ENCODE measurements at regions not wholly inside any gene's neighbourhood (a gene's known extent, or its start where the extent isn't known, plus 50 kb on each side); places are given as distances from the start of the nearest gene placed in this dataset.
A peak's percentile ranks its signal among the peaks of the same experiment; 100 is the strongest.

DNA sequence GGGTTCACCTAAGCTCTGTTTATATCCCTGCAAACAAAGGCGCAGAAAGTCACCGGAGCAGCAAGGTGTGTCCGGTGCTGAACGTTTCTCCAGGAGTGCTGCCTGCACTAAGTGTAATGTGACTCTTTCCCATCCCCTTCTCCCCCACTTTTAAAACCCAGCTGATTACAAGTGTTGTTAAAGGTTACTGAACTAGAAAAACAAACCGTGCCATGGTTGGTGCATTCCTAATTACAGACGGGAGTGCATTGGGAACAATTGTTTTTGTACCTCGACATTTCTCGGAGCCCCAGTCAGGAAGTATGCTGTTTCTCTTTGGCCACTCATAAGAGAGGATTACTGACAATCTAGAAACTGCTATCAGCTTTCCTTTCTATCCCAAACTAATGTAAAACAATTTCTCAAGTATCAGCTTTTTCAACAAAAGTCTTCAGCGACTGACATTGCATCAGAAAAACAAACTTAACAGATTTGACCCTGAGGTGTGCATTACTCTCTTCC, 441.0 kb upstream of the SALL1 start:
- no peak for DNase-seq (ENCODE audit: low spot score)

DNA sequence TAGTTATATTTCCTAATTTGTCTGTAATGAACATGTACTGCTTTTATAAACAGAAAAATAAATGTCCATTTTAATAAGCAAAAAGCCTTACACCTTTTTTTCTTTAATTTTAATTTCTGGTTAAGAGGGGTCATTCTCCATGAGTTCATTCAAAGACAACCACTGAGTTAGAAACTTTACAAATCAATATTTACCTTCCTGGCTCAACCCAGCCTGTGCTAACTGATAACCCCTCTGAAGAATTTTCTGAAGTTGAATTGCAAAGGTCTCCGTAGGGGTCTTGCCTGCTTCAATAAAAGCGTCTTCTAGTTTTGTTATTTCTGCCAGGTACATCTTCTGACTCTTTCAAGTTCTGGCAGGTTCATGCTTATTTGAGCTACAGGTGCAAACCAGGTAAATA, 440.4 kb upstream of the SALL1 start:
- DNase-seq (ENCODE audit: low spot score) = no peak

DNA sequence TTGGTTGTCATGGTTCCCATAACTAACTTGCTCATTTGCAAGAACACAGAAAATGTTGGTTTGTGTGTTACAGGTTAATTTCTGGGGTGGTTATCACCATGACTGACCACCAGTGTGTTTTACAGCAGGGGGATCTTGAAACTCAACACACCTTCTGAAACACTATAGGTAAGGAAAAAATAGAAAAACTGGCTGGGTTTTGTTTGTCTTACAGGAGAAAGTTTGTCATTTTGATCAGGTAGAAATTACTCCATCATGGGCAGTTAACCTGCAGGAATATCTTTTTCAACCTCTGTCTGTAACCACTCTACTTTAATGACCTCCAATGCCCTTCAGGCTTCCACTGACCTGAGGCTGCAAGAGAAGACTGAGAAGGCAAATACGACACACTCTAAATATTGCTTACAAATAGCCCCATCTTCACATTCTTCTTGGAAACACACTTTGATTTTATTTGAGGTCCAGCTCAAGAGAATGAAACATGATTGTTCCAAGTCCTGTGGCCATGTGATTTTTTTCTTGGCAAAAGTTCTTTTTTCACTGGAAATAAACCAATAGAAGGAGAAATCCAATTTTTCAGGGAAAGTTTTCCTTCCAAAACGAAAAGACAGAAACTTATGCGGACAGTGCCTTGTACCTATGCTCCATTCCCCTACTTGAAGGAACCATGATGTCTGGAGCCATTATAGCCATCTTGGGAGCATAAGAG, 428.7 kb upstream of the SALL1 start:
- no peak for DNase-seq (ENCODE audit: low spot score)

DNA sequence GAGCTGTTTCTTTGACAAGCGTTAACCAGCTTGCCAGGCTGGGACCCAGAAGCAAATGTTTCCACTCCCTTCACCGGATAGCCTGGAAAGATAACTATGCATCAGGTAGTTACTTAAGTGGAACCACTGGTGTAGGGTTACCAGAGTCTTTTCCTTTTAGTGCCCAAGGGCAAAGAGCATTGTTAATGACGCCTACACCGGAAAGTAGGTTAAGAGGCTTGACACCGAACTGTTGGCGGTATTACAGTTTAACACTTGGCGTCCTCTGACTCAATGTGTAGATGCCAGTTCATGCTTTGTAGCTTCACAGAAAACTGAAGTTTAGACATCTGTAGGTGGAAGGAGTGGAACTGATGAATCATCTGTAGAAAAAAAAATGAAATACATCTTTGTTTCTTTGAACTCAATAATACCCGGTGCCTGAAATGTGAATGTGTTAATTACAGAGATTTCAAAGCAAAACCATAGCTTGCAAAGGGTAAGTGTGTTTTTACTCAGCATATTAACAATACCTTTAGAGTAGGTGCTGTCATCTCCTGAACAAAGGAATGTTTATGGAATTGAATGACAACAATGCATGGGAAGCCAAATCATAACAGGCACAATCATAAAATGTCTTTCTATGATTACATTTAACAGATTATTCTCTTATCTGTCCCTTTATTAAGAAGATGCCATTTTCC, 426.7 kb upstream of the SALL1 start:
- no peak for DNase-seq (ENCODE audit: low spot score)

DNA sequence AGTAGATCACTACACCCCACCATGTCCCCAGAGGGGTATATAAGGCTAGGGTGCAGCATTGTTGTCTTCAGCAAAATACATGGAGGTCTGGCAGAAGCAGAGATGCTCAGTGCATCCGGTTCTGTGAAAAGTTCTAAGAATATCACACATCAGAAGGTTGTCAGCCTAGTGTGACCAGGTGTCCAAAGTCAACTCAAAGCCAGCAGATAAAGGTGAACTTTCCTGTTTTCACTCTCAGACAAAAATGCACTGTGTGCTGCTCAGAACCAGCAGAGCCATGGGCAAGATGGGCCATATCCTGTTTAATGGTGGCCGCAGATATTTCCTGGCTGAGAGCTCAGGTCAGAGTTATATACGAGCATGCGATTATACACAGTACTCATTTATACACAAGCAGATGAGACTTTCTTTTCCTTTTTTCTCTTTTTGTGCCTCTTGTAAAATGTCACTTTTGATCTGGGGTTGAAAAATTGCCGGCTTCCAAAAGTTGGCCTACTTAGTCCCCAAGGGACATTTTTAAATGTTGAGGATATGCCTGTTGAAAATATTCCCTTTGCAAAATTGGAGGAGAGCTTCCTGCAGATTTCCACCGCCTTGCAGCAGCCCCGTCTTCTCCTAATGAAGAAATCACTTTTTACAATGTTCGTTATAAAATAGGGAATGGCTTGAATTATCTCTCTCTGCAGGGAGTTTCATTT, 425.6 kb upstream of the SALL1 start:
- DNase-seq (ENCODE audit: low spot score) = no peak

DNA sequence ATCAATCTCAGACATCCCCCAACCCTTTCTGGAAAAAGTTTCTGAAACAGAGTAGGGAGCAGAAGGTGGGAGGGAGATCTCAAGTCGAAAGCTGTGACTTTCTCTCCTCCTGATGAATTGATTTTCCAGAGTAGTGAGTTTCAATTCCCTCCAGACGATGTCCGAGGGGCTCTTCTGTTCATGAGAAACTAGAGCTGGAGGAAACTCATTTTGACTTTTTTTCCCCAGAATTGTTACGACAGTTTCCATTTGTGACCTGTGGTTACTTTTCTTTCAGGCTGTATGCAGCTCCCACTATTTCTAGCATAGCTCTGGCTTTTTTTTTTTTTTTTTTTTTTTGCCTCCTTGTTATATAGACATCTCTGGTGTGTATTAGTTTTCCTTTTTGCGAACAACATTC, 422.1 kb upstream of the SALL1 start:
- no peak for DNase-seq (ENCODE audit: low spot score)

DNA sequence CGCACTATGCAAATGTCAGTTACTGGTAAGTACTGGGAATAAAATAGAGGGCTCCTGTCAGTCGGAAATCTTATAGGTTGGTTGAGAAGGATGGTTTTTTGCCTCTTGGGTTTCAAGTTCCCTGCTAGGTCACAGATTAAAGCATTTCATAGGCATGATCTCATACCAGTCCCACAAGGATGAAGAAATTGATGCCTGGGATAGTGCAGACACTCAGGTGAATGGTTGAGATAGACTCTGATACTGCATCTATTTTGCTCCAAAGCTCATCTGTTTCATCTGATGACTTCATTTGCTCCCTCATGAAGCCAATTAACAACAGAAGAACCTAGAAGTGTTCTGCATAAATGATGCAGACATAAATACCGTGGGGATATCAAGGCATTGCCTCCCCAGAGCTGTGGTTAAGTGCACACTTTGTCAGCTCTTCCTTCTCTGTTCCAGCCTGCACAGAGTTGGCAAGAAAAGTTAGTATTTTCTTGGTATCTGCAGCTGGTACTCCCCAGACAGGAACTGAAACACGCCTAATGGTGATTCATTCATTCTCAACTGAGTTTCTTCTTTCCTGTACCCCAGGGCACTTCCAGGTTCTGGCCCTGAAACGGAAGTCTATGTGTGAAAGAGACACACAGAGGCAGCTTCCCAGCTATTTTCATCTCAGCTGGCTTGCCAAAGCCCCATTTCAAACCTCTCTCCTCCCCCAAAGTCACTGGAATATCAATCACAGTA, 418.3 kb upstream of the SALL1 start:
- peak; percentile 74 for DNase-seq (ENCODE audit: low spot score)

DNA sequence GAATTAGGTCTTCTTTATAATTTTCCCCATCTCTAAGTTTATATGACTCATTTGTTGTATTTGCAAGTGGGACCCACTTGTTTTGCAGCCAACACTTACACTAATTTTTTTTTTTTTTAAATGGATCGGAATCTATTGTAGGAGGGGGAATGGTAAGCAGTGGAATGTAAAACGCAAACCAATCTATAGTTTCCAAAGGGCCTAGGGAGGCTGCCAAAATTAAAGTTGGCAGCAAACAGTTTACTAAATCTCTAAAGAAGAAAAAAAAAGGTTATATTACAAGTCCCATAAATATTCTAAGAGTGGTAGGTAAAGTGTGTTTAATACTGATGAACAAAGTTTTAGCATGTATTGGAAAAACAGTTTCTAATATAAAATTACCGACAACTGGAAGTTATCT, 416.8 kb upstream of the SALL1 start:
- no peak for DNase-seq (ENCODE audit: low spot score)

DNA sequence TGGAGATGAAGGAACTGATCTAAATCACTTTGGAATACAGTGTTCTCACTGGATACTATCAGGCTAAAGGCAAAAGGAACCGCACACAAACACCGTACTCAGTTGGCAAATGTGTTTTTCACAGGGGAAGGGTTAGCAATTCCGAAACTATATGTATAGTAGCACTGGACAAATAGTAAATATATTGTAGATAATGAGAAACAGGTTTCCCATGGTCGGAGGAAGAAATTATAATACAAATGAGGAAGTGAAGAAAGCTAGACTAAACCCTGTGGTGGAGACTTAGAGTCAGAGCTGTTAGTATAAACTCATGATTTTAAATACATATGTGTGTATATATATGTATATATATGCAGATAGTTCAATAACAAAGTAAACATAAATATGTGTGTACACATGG, 414.1 kb upstream of the SALL1 start:
- no peak for DNase-seq (ENCODE audit: low spot score)

DNA sequence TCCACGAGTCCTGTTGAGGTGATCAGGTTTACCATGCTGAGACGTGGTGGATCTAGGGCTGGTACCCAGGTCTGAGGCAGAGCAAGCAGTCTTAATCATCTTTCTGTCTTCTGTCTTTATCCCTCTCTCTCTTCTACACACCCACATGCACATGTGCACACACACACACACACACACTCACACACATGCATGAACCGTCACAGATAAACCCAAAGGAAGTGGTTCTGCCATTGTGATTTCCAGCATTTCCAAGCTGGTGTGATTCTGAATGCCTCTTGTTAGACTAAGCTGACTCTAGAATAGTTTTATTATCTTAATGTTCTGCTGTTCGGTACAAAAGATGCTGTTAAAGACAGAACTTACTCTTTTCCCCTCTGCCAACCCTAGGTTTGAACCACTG, 411.8 kb upstream of the SALL1 start:
- no peak for DNase-seq (ENCODE audit: low spot score)

DNA sequence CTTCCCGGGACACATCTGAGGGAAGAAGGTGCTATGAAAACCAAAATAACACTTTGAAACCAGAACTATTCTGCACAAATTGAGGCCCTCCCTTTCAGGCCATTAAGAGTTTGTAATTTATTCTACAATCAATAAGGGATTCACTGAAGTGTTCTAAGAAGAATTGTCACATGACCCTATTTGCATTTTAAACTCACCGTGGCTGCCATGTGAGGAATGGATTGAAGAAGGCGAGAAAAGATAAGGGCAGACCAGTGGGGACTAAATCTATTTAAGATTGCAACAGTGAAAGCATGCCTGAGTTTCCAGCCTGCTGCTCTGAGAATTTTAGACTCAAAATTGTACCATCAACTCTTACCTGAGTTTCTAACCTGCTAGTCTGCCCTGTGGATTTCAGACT, 408.8 kb upstream of the SALL1 start:
- DNase-seq (ENCODE audit: low spot score) = no peak

DNA sequence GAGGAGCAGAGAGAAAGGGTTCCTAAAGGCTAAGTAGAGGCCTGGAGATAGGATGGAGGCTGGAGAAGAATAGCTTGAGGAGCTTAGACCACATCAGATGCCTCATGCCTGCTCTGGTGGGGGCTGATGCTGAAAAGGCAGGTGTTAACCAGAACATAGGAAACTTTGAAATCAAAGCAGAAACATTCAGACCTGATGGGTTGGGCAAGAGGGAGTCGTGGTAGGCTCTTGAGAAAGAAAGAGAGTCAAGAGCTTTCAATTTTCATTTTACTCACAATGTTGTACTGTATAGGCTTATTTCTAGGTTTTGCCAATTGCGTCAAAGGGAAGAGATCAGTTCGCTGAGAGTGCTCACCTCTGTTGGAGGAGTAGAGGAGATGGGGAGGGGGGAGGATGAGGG, 406.6 kb upstream of the SALL1 start:
- DNase-seq (ENCODE audit: low spot score) = no peak

DNA sequence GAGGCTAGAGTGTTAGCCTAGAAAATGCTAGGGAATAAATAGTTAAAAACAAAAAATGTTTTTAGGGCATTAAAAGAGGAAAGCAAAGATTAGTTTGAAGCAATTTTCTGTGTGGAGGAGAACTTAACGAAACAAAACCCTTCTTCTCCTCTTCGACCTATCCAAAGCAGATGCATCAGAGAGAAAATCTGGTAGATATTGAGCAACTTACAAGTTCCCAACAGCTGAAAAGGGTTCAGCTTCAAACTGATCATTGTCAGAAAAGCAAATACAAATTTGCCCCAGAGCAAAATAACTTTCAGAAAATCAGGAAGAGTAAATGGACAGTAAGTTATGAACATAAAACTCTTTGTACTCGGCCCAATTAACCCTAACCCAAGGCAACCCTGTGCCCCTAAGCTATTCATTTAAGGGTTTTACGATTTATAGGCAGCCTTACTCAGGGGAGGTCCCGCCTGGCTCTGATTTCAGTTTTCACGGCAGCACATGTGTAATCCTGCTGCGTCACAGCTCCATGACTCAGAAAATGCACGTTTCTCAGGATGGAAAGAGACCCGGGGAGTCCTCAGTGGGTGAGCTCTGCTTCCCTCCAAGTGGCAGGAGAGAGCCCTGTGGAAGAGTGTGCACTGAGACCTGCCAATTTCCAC, 405.7 kb upstream of the SALL1 start:
- peak; percentile 60 for DNase-seq (ENCODE audit: low spot score)

DNA sequence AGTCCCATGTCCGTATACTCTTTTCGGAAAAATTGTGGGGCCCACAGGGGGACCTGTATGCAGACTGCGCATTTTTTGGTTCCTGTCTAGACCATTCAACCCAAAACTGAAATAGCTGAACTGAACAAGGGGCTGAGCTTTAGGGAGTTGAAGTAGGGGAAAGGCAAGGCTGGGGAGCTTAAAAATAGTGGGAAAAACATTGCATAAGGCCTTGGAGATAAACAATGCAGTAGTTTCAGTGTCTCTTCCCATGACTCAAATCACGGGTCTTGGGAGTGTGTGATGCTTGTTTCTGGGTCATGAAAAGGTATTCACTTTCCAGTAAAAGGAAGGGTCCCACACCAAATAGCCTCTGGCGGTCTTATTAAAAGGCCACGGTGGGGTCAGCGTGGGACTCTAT, 402.8 kb upstream of the SALL1 start:
- DNase-seq (ENCODE audit: low spot score) = peak; percentile 64

DNA sequence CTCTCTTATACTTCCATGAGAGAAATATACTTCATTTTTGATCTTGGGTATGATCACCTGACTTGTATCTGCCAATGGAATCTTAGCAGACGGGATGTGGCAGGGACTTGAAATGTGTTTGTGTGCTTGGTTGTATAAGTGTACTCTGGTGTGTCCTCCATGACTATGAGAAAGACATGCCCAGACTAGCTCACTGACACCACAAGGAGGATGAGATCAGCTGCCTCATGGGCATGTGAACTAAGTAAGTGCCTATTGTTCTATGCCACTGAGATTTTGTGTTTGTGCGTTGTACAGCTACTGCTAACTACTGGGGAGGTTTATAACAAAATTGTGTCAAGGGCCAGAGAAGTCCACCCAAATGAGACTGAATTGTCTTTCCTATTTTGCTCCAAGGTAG, 402.2 kb upstream of the SALL1 start:
- peak; percentile 2 for DNase-seq (ENCODE audit: low spot score)

DNA sequence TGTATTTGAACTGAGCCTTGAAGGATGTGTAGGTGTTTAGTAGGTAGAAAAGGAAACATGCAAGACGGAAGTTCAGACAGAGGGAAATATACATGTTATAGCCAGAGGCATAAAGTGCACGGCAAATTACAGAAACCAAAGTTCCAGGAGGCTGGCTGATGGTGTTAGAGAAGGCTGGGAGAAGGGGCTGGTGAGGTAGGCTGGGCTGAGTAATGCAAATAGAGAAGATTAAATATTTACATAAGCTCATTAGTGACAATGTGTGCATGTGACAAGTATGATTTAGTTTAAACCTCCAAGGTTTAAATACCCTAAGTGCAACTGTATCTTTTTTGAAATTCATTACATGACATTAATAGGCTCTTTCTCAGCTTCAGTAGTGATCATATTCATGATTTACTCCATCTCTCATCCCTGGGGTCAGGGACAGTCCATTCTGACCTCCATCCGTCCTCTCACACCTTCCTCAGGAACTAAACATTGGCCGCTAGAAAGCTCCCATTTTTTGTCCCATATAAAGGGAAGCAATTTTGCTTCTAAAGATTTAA, 399.8 kb upstream of the SALL1 start:
- no peak for DNase-seq (ENCODE audit: low spot score)

DNA sequence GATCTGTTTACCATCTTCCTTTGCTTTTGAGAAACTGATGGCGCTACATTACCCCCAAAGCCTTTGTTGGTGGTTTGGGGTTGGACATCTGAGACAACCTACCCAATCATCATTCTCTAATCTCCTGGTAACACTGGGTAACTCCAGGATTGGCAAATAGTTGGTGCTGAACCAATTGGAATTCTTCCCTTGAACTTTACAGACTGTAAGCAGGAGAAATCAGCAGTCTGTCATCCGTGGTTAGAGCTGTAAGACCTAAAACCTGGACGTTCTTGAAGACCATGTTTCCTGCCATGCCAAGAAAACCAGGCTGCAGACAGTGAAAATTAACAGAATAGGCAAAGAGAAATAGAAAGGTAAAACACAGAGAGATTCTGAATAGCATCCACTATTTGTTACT, 398.8 kb upstream of the SALL1 start:
- DNase-seq (ENCODE audit: low spot score) = no peak

DNA sequence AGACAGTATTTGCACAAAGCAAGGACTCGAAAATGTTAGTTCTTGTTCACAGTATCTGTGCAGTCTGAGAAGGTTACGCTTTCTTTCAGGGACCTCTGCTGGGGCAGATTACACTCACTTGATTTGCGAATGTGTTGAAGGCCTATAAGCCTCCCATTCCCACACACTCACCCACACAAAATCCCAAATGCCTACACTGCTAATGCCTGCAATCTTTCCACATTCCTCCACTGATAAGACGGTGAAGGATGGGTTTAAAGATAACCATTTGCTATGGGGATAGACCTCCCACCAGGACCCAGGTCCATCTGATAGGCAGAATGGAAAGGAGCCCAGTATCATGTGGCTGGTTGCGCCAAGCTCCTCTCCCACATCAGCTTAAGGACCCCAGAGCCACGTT, 394.9 kb upstream of the SALL1 start:
- no peak for DNase-seq (ENCODE audit: low spot score)

DNA sequence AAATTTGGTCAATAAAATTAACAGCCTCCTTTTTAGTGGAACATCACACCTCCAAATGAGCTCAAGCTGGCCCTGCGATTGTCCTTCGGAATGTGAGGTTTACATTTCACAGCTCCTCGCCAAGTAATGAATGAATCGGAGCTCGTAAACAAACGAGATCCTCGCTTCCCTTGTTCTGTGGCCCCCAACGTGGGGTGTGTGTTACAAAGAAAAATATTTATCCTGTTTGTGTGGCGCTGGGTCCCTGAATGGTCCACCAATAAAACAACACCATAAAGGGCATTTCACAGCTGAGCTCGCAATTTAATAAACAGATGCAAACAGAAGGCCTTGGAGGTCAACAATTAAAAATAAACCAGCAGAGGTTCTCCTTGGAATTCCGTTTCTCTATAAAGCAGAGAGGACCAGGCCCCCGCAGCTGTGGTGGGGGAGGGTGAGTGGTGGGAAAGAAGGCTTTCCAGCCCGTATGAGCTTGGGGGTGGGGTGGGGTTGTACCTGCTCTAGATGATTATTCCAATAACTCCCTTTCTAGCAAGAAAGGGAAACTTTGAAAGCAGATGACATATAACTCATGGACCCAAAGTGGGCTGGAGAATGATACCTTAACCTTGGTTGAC, 393.9 kb upstream of the SALL1 start:
- no peak for DNase-seq (ENCODE audit: low spot score)

DNA sequence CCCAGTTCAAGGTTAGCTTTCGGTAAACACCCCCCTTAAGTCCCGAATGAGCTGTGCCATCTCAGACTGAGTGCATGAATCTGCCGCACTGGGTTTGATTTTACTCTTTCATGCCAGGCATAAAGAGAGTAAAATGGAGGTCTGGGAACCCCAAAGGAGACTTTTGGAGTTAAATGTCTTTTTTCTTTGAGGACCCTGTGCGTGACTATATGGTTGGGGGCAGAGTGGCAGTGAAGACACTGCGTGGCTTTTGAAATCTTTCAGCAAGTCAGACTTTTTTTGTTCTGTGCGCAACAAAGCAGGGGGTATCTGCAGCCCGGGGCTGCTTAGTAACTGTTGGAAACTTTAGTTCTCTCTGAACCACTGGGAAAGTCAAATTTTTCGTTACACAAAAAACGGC, 392.9 kb upstream of the SALL1 start:
- no peak for DNase-seq (ENCODE audit: low spot score)

Data from COLO829 (cell line).